HL-60/S4 treated with phorbol 12-myristate 13-acetate at 8.2 ng/mL for 4 days and 3 days (cell line): ENCODE measurements at regions not wholly inside any gene's neighbourhood (a gene's known extent, or its start where the extent isn't known, plus 50 kb on each side); places are given as distances from the start of the nearest gene placed in this dataset.
"Not testable (repeated sequence)": the region's sequence is repeated elsewhere in the genome, so short reads cannot be mapped to it uniquely, and the experiment has no call there.

Source experiments
- in situ Hi-C: fragments of 300-500 bp; cut with MboI; formaldehyde crosslinking; loops from 2 replicates; pipeline ENCODE4 v1.15.0; 2022; ENCODE audit warnings: low sequenced_read_pairs

- in situ Hi-C loops = no loop called here
These were observed 375.5 kb upstream of the SLITRK5 start for GRCh38 chr13:87295636-87296035.

- in situ Hi-C loops = no loop called here
These were observed 369.1 kb upstream of the SLITRK5 start for GRCh38 chr13:87302034-87302433.

- in situ Hi-C loops = no loop called here
These were observed 368.2 kb upstream of the SLITRK5 start for GRCh38 chr13:87302931-87303330.

GRCh38 chr13:87311165-87311564 lies 360.0 kb upstream of the SLITRK5 start:
- in situ Hi-C loops = no loop called here

- in situ Hi-C loops = no loop called here
These were observed 356.3 kb upstream of the SLITRK5 start for GRCh38 chr13:87314822-87315221.

- in situ Hi-C loops = no loop called here
These were observed 348.8 kb upstream of the SLITRK5 start for GRCh38 chr13:87322386-87322785.

- in situ Hi-C loops = no loop called here
These were observed 346.6 kb upstream of the SLITRK5 start for GRCh38 chr13:87324558-87324957.

GRCh38 chr13:87331178-87331577 lies 340.0 kb upstream of the SLITRK5 start:
- in situ Hi-C loops = no loop called here

GRCh38 chr13:87333599-87333998 lies 337.6 kb upstream of the SLITRK5 start:
- in situ Hi-C loops = no loop called here

- in situ Hi-C loops = no loop called here
These were observed 337.0 kb upstream of the SLITRK5 start for GRCh38 chr13:87334176-87334575.

GRCh38 chr13:87336346-87336889 lies 334.8 kb upstream of the SLITRK5 start:
- in situ Hi-C loops = not testable (repeated sequence)

- in situ Hi-C loops = no loop called here
These were observed 327.0 kb upstream of the SLITRK5 start for GRCh38 chr13:87344176-87344575.

GRCh38 chr13:87355451-87355850 lies 315.7 kb upstream of the SLITRK5 start:
- in situ Hi-C loops = no loop called here

- in situ Hi-C loops = no loop called here
These were observed 314.9 kb upstream of the SLITRK5 start for GRCh38 chr13:87356314-87356713.

GRCh38 chr13:87358319-87358718 lies 312.9 kb upstream of the SLITRK5 start:
- in situ Hi-C loops = no loop called here

GRCh38 chr13:87361216-87361615 lies 310.0 kb upstream of the SLITRK5 start:
- in situ Hi-C loops = no loop called here

- in situ Hi-C loops = no loop called here
These were observed 302.5 kb upstream of the SLITRK5 start for GRCh38 chr13:87368639-87369038.

- in situ Hi-C loops = no loop called here
These were observed 295.1 kb upstream of the SLITRK5 start for GRCh38 chr13:87376081-87376480.

- in situ Hi-C loops = no loop called here
These were observed 287.1 kb upstream of the SLITRK5 start for GRCh38 chr13:87384099-87384498.

- in situ Hi-C loops = no loop called here
These were observed 277.8 kb upstream of the SLITRK5 start for GRCh38 chr13:87393358-87393757.

GRCh38 chr13:87398047-87398446 lies 273.1 kb upstream of the SLITRK5 start:
- in situ Hi-C loops = no loop called here

GRCh38 chr13:87403748-87404432 lies 267.3 kb upstream of the SLITRK5 start:
- in situ Hi-C loops = no loop called here

- in situ Hi-C loops = no loop called here
These were observed 244.4 kb upstream of the SLITRK5 start for GRCh38 chr13:87426742-87427141.
